ENCODE measurements at regions not wholly inside any gene's neighbourhood (a gene's known extent, or its start where the extent isn't known, plus 50 kb on each side); places are given as distances from the start of the nearest gene placed in this dataset.

GRCh38 chr15:35751413-35752133 is 205.6 kb upstream of the DPH6 start:
- H4K20me1 ChIP-seq (ENCODE audit: insufficient read depth, low read length) = no peaks in the 10 kb centered on the region
- no peak overlapping the region for H3K27ac ChIP-seq (ENCODE audit: extremely low read length, insufficient read depth, low read length)
- no peaks in the 10 kb centered on the region for H3K27me3 ChIP-seq (ENCODE audit: control insufficient read depth in 1 of 2, insufficient read depth in 2 of 2, low read length in 2 of 2)
- ChIA-PET CTCF (ENCODE audit: low intra/inter-chr PET ratio, low total read pairs) (no interaction called here), POLR2A (no interaction called here)
- H3K9ac ChIP-seq (ENCODE audit: insufficient read depth, low read depth, low read length) = no peak overlapping the region
- H3K4me1 ChIP-seq (ENCODE audit: insufficient read depth, low read length) = no peaks in the 10 kb centered on the region
- H2AFZ ChIP-seq (ENCODE audit: low read length) = no peak overlapping the region
- WGBS (ENCODE audit: low lambda C conversion rate) = 15% methylated on average over 11 of the region's 14 CpGs
- H3K4me3 ChIP-seq (replicated peaks in 1 of 3; ENCODE audit: insufficient read depth in 1 of 3, low read depth in 2 of 3, low read length in 3 of 3) = no peak overlapping the region
- ATAC-seq = peak; percentile 82
- intact Hi-C loops (cut with micrococcal nuclease; ENCODE audit: unreplicated experiment) (loop anchor here (5.0 kb wide), 1 partner anchor 234 kb away; no protein-coding TSS in a partner anchor), in situ Hi-C loops (cut with HindIII; ENCODE audit: extremely low pct_ligation_motif_present, low pct_unique_long_range_greater_than_20kb) (no loop called here)
- no peaks in the 10 kb centered on the region for H3K79me2 ChIP-seq (ENCODE audit: insufficient read depth, low read length)
- BruUV-seq (replicated peaks) = no TSS peak
- no peaks in the 10 kb centered on the region for H3K9me3 ChIP-seq (ENCODE audit: low read length)
- FAIRE-seq = peak; percentile 79
- H3K4me2 ChIP-seq (ENCODE audit: low read depth, low read length) = no peak overlapping the region
- DNase-seq (ENCODE audit: low spot score) = peak; percentile 52
- H3K36me3 ChIP-seq (replicated peaks in 1 of 2; ENCODE audit: control insufficient read depth in 1 of 2, insufficient read depth in 2 of 2, low read length in 2 of 2) = no peaks in the 10 kb centered on the region
- no peak for TF ChIP-seq ZNF75D (CRISPR knock-in tag; IDR thresholded peaks at IDR 0.05; ENCODE audit: borderline replicate concordance)
- TF ChIP-seq MAFF (IDR thresholded peaks at IDR 0.05; ENCODE audit: low read depth, low read length) = 0 out of 2 replicates have a peak, but pooled peaks have one; percentile 25
- TF ChIP-seq CTCF (CRISPR knock-in tag; IDR thresholded peaks at IDR 0.05) = peak; percentile 77
- TF ChIP-seq ZNF607 (CRISPR knock-in tag; IDR thresholded peaks at IDR 0.05; ENCODE audit: borderline replicate concordance) = no peak
- no peak for TF ChIP-seq ZNF691 (CRISPR knock-in tag; IDR thresholded peaks at IDR 0.05; ENCODE audit: borderline replicate concordance, low read depth)
- TF ChIP-seq ZXDC (CRISPR knock-in tag; IDR thresholded peaks at IDR 0.05) = no peak
- no peak for TF ChIP-seq XRCC5 (optimal IDR thresholded peaks at IDR 0.05; ENCODE audit: low read length)
- no peak for TF ChIP-seq NFKB2 (CRISPR knock-in tag; IDR thresholded peaks at IDR 0.05; ENCODE audit: borderline replicate concordance)
- TF ChIP-seq RFXANK (CRISPR knock-in tag; IDR thresholded peaks at IDR 0.05) = no peak
- no peak for TF ChIP-seq ZNF343 (CRISPR knock-in tag; IDR thresholded peaks at IDR 0.05)
- TF ChIP-seq ZNF10 (CRISPR knock-in tag; IDR thresholded peaks at IDR 0.05; ENCODE audit: borderline replicate concordance, low read depth) = no peak
- TF ChIP-seq IRF1 (CRISPR knock-in tag; IDR thresholded peaks at IDR 0.05; ENCODE audit: low read depth) = no peak
- TF ChIP-seq GZF1 (CRISPR knock-in tag; IDR thresholded peaks at IDR 0.05) = no peak
- no peak for TF ChIP-seq ATF5 (CRISPR knock-in tag; IDR thresholded peaks at IDR 0.05; ENCODE audit: low read depth)
- TF ChIP-seq ZNF503 (CRISPR knock-in tag; IDR thresholded peaks at IDR 0.05) = no peak

All from HepG2 (cell line).